ENCODE measurements at regions not wholly inside any gene's neighbourhood (a gene's known extent, or its start where the extent isn't known, plus 50 kb on each side); places are given as distances from the start of the nearest gene placed in this dataset.
A peak's percentile ranks its signal among the peaks of the same experiment; 100 is the strongest.

DNA sequence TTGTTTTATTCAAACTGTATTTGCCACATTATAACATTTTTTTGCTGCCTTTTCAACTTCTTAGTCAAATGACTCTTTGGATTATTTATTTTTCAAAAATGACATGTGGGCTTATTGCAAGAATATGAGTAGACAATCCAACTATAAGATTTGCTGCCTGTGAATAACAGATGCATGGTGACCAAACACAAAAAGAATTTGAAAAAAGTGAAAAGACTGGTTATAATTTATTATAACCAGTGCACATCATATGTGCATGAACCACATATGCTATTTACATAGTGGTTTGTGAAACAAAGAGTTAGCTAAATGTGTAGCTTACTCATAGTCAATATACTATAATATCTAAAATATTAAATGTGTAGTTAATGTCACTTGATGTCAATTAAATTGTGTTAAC lies 2086.8 kb downstream of the ARAP2 start:
- no peaks in the 10 kb centered on the region for H3K27me3 Mint-ChIP-seq (ENCODE audit: insufficient read depth)
- no peak overlapping the region for H3K27ac Mint-ChIP-seq
- DNase-seq: no peak
- H3K4me3 Mint-ChIP-seq: no peak overlapping the region
- H3K9me3 Mint-ChIP-seq: peaks cover 5% of the 10 kb centered on the region
- TF ChIP-seq, protein P1, sequence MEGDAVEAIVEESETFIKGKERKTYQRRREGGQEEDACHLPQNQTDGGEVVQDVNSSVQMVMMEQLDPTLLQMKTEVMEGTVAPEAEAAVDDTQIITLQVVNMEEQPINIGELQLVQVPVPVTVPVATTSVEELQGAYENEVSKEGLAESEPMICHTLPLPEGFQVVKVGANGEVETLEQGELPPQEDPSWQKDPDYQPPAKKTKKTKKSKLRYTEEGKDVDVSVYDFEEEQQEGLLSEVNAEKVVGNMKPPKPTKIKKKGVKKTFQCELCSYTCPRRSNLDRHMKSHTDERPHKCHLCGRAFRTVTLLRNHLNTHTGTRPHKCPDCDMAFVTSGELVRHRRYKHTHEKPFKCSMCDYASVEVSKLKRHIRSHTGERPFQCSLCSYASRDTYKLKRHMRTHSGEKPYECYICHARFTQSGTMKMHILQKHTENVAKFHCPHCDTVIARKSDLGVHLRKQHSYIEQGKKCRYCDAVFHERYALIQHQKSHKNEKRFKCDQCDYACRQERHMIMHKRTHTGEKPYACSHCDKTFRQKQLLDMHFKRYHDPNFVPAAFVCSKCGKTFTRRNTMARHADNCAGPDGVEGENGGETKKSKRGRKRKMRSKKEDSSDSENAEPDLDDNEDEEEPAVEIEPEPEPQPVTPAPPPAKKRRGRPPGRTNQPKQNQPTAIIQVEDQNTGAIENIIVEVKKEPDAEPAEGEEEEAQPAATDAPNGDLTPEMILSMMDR (IDR thresholded peaks at IDR 0.05): no peak
- peaks cover 11% of the 10 kb centered on the region for H3K36me3 Mint-ChIP-seq (ENCODE audit: low read depth)
- H3K4me1 Mint-ChIP-seq (ENCODE audit: low read depth): peaks cover 29% of the 10 kb centered on the region

DNA sequence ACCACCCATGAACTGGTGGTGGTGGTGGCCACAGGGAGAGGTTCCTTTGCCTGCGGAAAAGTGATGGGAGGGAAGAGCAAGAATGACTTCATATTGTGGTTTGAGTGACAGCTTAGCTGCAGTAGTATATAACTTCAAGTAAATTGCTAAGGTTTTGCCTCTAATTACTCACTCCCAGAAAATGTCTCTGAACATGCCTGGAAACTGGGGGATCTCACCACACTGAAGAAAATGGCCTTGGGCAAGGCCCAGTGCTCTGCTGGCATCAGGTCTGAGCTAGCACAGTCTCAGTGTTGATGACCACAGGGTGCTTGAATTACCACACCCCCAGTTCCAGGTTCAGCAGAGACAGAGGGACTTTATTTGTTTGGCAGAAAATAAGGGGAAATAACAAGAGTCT lies 2085.4 kb downstream of the ARAP2 start:
- TF ChIP-seq, protein P1 (IDR thresholded peaks at IDR 0.05): no peak
- Mint-ChIP-seq H3K9me3 (peaks cover 9% of the 10 kb centered on the region), H3K27me3 (ENCODE audit: insufficient read depth) (no peaks in the 10 kb centered on the region), H3K4me1 (ENCODE audit: low read depth) (peaks cover 29% of the 10 kb centered on the region), H3K27ac (no peak overlapping the region), H3K4me3 (no peak overlapping the region), H3K36me3 (ENCODE audit: low read depth) (peaks cover 16% of the 10 kb centered on the region)
- DNase-seq: peak; percentile 65

DNA sequence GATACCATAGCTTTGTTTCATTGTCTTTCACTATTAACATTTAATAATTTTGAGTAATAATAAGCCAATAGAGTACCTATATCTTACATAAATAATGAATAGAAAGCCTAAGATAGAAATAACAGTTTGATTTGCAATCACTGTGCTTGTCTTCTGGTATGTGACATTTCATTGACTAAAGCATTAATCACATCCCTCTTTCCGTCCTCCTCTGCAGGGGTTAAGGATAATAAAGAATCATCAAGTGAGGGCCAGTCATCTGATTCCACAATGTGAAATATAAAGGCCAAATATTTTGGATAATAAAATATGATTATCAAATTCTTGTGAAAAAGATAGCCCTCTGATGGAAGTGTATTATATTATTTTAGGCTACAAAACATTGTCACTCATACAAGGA lies 2073.4 kb downstream of the ARAP2 start:
- TF ChIP-seq, protein P1 (IDR thresholded peaks at IDR 0.05): no peak
- Mint-ChIP-seq H3K27ac (peak overlapping the region; percentile 47), H3K4me3 (peak overlapping the region; percentile 69), H3K27me3 (ENCODE audit: insufficient read depth) (no peaks in the 10 kb centered on the region), H3K36me3 (ENCODE audit: low read depth) (peaks cover 33% of the 10 kb centered on the region), H3K9me3 (peaks cover 12% of the 10 kb centered on the region), H3K4me1 (ENCODE audit: low read depth) (peaks cover 40% of the 10 kb centered on the region)
- DNase-seq: no peak

DNA sequence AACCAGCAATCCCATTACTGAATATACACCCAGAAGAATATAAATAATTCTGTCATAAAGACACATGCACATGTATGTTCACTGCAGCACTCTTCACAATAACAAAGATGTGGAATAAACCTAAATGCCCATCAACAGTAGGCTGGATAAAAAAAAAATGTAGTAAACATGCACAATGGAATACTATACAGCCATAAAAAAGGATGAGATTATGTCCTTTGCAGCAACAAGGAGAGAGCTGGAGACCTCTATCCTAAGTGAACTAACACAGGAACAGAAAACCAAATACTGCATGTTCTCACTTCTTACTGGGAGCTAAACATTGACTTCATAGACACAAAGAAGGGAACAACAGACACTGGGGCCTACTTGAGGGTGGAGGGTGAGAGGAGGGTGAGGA lies 2067.7 kb downstream of the ARAP2 start:
- H3K27ac Mint-ChIP-seq: no peak overlapping the region
- H3K9me3 Mint-ChIP-seq: peaks cover 16% of the 10 kb centered on the region
- no peaks in the 10 kb centered on the region for H3K27me3 Mint-ChIP-seq (ENCODE audit: insufficient read depth)
- TF ChIP-seq, protein P1 (IDR thresholded peaks at IDR 0.05): no peak
- H3K4me1 Mint-ChIP-seq (ENCODE audit: low read depth): peaks cover 53% of the 10 kb centered on the region
- H3K4me3 Mint-ChIP-seq: no peak overlapping the region
- peaks cover 39% of the 10 kb centered on the region for H3K36me3 Mint-ChIP-seq (ENCODE audit: low read depth)
- no peak for DNase-seq

DNA sequence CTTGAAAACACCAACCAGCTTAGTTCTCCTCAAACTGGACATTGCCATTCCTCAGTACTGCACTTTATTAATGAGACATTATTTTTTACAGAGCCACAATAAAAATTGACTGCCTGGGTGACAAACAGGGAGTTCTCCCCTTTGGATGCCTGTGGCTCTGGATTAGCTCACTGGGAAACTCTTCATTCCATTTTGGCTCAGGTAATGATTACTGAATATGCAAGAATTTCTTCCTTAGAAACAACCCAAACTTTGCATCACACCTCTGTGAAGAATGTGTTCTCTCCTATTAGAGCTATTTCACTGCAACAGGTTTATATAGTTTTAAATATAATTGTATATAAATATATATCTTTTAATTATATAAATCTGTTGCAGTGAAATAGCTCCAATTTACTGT lies 2065.8 kb downstream of the ARAP2 start:
- TF ChIP-seq, protein P1 (IDR thresholded peaks at IDR 0.05): no peak
- Mint-ChIP-seq H3K27me3 (ENCODE audit: insufficient read depth) (no peaks in the 10 kb centered on the region), H3K36me3 (ENCODE audit: low read depth) (peaks cover 32% of the 10 kb centered on the region), H3K4me1 (ENCODE audit: low read depth) (peaks cover 53% of the 10 kb centered on the region), H3K4me3 (no peak overlapping the region), H3K9me3 (peaks cover 10% of the 10 kb centered on the region), H3K27ac (no peak overlapping the region)
- DNase-seq: no peak

DNA sequence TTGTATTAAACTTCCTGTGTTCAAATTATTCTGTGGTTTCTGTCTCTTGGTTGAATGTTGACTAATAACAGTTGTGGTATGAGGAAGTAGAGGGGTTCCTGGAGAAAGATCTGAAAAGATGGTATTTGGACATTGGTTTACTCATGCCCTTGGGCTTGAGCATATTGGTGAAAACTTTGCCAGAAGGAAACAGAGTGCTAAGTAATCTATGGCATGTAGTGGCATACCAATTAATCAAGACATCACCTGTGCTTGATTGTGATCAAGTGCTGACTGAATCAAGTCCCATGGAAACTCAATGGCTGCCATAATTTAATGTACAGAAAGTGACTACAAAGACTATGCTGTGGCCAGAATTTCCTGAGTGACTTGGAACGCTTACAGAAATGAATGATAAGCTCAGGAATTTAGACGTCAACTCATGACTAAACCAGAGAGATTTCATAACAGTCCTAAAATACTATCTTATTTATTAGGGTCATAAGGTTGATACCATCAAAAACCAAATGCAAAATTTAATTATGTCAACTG lies 2062.9 kb downstream of the ARAP2 start:
- peak; percentile 93 for DNase-seq
- Mint-ChIP-seq H3K27ac (peak overlapping the region; percentile 90), H3K9me3 (peaks cover under 1% of the 10 kb centered on the region; the same call in 1 of the 2 replicates), H3K36me3 (ENCODE audit: low read depth) (peaks cover 6% of the 10 kb centered on the region; the same call in 1 of the 2 replicates), H3K4me1 (ENCODE audit: low read depth) (peaks cover 69% of the 10 kb centered on the region), H3K27me3 (ENCODE audit: insufficient read depth) (no peaks in the 10 kb centered on the region), H3K4me3 (peak overlapping the region; percentile 70)
- TF ChIP-seq, protein P1 (IDR thresholded peaks at IDR 0.05): no peak

Measured in HFFc6 (cell line).